A673 (cell line): ENCODE measurements at regions not wholly inside any gene's neighbourhood (a gene's known extent, or its start where the extent isn't known, plus 50 kb on each side); places are given as distances from the start of the nearest gene placed in this dataset.

Source experiments
- EZH2 ChIP-seq: fragments of 200-600 bp; sonication (generic); IDR thresholded peaks from 2 replicates; pipeline ENCODE4 v1.6.1; 2017; ENCODE audit warnings: borderline replicate concordance, low read depth, mild to moderate bottlenecking, mixed read lengths, antibody characterized with exemption, low read length; ENCODE audit not compliant: poor library complexity, severe bottlenecking
- TF ChIP-seq, protein P1 (sequence below): fragments of 300-800, 200-600 bp; sonication (generic); conservative IDR thresholded peaks from 2 replicates; pipeline ENCODE4 v1.5.1; 2017; ENCODE audit warnings: low read depth, mild to moderate bottlenecking, antibody characterized with exemption, low read length, moderate library complexity, mixed read lengths

DNA sequence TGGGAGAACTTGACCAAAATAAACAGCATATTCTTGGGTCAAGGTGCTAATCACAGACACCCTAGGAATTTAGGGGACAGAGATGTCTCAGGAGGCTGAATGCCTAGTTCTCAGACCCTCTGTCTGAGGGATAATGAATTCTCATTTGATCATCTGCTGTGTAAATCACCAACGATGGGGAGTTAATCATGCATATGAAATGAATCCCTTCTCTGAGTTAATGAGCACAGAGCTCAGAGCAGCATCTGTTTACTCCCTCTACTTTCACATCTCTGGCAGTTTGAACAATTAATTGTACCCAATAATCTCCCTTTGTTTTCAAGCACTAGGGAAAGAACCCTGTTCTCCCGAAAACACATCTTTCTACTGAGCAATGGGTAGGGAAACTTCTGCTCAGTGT is 129.4 kb upstream of the SRRM4 start:
- TF ChIP-seq, protein P1, sequence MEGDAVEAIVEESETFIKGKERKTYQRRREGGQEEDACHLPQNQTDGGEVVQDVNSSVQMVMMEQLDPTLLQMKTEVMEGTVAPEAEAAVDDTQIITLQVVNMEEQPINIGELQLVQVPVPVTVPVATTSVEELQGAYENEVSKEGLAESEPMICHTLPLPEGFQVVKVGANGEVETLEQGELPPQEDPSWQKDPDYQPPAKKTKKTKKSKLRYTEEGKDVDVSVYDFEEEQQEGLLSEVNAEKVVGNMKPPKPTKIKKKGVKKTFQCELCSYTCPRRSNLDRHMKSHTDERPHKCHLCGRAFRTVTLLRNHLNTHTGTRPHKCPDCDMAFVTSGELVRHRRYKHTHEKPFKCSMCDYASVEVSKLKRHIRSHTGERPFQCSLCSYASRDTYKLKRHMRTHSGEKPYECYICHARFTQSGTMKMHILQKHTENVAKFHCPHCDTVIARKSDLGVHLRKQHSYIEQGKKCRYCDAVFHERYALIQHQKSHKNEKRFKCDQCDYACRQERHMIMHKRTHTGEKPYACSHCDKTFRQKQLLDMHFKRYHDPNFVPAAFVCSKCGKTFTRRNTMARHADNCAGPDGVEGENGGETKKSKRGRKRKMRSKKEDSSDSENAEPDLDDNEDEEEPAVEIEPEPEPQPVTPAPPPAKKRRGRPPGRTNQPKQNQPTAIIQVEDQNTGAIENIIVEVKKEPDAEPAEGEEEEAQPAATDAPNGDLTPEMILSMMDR: no peak
- no peak for TF ChIP-seq EZH2
